Keratinocyte (primary cell): ENCODE measurements at regions not wholly inside any gene's neighbourhood (a gene's known extent, or its start where the extent isn't known, plus 50 kb on each side); places are given as distances from the start of the nearest gene placed in this dataset.

Experiments
- EZH2 ChIP-seq: IDR thresholded peaks from one replicate; pipeline ENCODE4 v1.6.1; 2012; ENCODE audit warnings: inconsistent platforms, mild to moderate bottlenecking, low read length, moderate library complexity
- TF ChIP-seq, protein P1 (sequence below), 3 experiments: IDR thresholded peaks in 1 of 3; conservative IDR thresholded peaks in 1 of 3; optimal IDR thresholded peaks in 1 of 3; 2 replicates in 2 of 3; 3 replicates in 1 of 3; pipeline versions ENCODE3 to v1.5.1; 2011; ENCODE audit warnings: low read length in 3 of 3, mild to moderate bottlenecking in 3 of 3, moderate library complexity in 2 of 3, control low read depth in 1 of 3, inconsistent platforms in 1 of 3; ENCODE audit not compliant: insufficient read depth in 2 of 3; ENCODE audit errors: extremely low read depth in 1 of 3

DNA sequence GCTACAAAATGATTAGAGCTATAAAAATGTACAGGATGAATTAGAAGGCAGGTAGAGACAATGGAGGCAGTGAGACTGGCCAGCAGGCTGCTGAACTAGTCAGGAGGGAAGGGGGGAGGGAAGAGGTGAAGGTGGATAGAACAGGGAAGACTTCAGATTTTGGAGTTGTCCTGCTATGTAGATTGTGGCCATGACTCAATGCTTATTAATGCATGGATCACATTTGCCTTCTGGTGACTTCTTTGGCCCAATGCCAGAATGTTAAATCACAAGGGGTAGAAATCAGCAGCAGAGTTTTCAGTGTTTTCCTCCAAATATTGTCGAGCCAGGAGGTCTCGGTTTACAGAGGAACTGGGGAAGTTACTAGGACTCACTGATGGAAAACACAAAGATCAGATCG lies 346.6 kb downstream of the AASDHPPT start:
- TF ChIP-seq, protein P1, sequence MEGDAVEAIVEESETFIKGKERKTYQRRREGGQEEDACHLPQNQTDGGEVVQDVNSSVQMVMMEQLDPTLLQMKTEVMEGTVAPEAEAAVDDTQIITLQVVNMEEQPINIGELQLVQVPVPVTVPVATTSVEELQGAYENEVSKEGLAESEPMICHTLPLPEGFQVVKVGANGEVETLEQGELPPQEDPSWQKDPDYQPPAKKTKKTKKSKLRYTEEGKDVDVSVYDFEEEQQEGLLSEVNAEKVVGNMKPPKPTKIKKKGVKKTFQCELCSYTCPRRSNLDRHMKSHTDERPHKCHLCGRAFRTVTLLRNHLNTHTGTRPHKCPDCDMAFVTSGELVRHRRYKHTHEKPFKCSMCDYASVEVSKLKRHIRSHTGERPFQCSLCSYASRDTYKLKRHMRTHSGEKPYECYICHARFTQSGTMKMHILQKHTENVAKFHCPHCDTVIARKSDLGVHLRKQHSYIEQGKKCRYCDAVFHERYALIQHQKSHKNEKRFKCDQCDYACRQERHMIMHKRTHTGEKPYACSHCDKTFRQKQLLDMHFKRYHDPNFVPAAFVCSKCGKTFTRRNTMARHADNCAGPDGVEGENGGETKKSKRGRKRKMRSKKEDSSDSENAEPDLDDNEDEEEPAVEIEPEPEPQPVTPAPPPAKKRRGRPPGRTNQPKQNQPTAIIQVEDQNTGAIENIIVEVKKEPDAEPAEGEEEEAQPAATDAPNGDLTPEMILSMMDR (optimal IDR thresholded peaks at IDR 0.05 in 1 of 3, IDR thresholded peaks at IDR 0.05 in 1 of 3, conservative IDR thresholded peaks at IDR 0.05 in 1 of 3; ENCODE audit: extremely low read depth in 1 of 3, insufficient read depth in 2 of 3, low read length in 3 of 3), result no peak
- TF ChIP-seq EZH2, result no peak
